Vagina (tissue), 2 donors: ENCODE measurements at regions not wholly inside any gene's neighbourhood (a gene's known extent, or its start where the extent isn't known, plus 50 kb on each side); places are given as distances from the start of the nearest gene placed in this dataset.

Experiments
- POLR2A ChIP-seq, 2 donors: fragments of 450-650 bp; IDR thresholded peaks; one replicate each; pipeline ENCODE4 v1.6.1; 2017; ENCODE audit warnings: antibody characterized with exemption in 2 of 2, mild to moderate bottlenecking in 2 of 2, moderate library complexity in 2 of 2
- POLR2AphosphoS5 ChIP-seq, 2 donors: sonication (generic); formaldehyde crosslinking; IDR thresholded peaks; one replicate each; pipeline ENCODE4 v1.9.0; 2017; ENCODE audit warnings: antibody characterized with exemption in 2 of 2, mild to moderate bottlenecking in 2 of 2, low read depth in 1 of 2; ENCODE audit not compliant: insufficient read depth in 1 of 2
- TF ChIP-seq, protein P1 (sequence below), 3 experiments: fragments of 450-650 bp in 2 of 3; fragments of 200-600 bp in 1 of 3; sonication (generic) in 1 of 3; IDR thresholded peaks; one replicate each; pipeline ENCODE4 v1.5.1; 2017 to 2019; ENCODE audit warnings: antibody characterized with exemption in 3 of 3, mild to moderate bottlenecking in 2 of 3, moderate library complexity in 2 of 3

DNA sequence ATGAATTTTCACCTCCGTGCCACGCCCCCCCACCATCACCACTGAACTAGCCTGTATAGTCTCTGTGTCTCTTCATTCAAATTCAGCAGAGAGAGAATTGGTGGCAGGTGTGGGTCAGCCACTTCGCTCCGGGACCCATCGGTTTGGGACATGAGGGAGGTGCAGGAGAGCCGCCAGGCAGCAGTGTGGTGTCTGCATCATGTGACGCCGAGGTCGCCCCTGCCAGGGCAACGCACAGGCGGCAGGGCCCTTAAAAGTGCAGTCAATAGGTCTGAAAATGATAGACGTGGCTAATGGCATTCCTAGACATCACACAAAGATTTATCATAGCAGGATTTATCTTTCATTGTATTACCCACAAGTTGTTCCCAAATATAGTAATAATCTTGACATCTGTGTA, 100.6 kb upstream of the RNF32 start:
- TF ChIP-seq POLR2A (IDR thresholded peaks at IDR 0.05) (no peak), POLR2AphosphoS5 (IDR thresholded peaks at IDR 0.05; ENCODE audit: insufficient read depth in 1 of 2, low read depth in 1 of 2) (no peak)
- TF ChIP-seq, protein P1, sequence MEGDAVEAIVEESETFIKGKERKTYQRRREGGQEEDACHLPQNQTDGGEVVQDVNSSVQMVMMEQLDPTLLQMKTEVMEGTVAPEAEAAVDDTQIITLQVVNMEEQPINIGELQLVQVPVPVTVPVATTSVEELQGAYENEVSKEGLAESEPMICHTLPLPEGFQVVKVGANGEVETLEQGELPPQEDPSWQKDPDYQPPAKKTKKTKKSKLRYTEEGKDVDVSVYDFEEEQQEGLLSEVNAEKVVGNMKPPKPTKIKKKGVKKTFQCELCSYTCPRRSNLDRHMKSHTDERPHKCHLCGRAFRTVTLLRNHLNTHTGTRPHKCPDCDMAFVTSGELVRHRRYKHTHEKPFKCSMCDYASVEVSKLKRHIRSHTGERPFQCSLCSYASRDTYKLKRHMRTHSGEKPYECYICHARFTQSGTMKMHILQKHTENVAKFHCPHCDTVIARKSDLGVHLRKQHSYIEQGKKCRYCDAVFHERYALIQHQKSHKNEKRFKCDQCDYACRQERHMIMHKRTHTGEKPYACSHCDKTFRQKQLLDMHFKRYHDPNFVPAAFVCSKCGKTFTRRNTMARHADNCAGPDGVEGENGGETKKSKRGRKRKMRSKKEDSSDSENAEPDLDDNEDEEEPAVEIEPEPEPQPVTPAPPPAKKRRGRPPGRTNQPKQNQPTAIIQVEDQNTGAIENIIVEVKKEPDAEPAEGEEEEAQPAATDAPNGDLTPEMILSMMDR (IDR thresholded peaks at IDR 0.05): no peak
